HG02870 (cell line): ENCODE measurements at regions not wholly inside any gene's neighbourhood (a gene's known extent, or its start where the extent isn't known, plus 50 kb on each side); places are given as distances from the start of the nearest gene placed in this dataset.

Source experiments
- ATAC-seq: cut with Tn5 transposase; IDR thresholded peaks from one replicate; pipeline ENCODE4 v1.9.1; 2021; ENCODE audit warnings: mild to moderate bottlenecking, moderate library complexity; ENCODE audit not compliant: unreplicated experiment

DNA sequence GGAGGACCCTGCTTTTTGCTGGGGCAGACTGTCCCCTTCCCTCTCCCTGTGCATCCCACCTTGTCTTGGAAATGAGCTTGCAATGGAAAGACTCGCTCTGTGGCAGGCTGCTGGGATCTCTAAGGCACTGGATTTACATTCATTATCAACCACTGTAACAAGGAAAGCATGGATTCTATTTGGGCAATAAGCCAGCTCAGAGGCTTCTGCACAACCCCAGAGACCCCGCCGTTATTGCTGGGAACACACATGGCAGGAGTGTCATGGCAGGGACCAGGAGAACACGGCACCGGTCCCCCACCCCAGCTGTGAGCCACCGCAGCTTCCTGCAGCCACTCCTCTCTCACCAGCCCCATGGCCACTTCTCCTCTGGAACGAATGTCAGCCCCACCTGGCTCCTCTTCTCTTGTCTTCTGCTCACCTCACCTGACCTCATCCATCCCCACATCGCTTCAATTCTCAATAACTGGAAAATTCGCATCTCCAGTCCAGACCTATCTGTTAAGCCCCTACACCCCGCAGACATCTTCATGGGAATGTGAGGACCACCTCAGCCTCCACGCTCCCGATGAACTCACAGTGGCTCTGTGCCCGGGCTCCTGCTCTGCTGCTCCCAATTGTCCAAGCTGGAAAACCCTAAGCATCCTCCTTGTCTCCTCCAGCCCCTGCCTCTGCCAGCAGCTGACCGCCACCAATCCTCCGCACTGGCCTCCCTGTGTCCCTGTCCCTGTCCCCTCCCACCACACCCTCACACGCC, 181.5 kb downstream of the USP12 start:
- no peak for ATAC-seq

DNA sequence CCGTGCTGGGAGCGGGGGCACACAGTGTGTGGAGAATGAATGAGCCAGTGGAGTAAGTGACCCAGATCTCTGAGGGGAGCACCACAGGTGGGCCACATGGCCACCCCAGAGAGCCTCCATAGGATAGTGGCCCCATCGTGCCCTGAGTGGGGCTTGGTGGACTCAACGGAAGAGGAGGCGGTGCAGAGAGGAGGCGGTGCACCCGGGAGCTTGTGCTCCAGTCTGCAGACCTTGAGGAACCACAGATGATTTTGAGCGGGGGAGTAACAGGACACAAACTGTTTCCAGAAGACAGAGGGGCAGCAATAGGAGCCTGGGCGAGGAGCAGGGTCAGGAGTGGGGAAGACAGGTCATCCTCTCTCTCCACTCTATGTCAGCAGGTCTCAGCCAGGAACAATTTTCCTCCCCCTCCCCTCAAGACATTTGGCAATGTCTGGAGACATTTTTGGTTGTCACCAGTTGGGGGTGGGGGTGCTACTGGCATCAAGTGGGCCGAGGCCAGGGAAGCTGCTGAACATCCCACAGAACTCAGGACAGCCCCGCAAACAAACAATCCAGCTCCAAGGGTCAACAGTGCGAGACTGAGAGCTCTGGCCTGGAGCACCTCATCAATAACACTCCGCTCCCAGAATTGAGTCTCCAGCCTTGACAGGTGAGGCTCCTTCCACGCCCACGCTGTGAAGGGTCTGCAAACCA, 182.2 kb downstream of the USP12 start:
- ATAC-seq: no peak

DNA sequence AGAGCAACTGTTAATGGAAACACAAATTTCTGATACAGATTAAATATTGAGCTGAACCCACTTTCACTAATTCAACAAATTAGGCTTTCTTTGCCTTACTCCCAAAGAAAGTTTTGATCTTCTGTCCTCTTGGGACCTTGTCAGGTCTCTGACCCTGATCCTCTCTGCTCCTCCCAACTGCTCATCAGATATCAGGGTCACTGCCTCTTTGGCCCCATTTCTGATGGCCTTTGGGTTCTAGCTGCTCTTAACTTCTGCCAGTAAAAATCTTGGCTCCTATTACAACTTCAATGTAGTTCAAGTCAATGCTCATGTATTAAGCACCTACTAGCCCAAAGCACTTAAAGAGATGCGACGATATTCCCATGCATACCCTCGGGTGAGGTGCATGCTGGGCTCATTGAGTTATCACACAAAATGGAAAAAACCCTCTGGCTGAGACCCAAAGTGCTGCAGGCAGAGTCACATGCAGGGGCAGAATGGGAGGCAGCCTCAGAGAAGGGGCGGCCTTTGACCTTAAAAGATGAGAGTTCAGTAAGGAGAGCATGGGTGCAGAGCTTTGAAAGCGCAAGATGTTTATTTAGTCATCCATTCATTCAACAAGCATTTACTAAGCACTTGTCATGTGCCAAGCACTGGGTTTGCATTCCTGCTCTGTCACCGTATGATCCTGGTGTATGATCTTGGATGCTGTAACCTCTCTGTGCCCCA, 183.4 kb downstream of the USP12 start:
- ATAC-seq: no peak

DNA sequence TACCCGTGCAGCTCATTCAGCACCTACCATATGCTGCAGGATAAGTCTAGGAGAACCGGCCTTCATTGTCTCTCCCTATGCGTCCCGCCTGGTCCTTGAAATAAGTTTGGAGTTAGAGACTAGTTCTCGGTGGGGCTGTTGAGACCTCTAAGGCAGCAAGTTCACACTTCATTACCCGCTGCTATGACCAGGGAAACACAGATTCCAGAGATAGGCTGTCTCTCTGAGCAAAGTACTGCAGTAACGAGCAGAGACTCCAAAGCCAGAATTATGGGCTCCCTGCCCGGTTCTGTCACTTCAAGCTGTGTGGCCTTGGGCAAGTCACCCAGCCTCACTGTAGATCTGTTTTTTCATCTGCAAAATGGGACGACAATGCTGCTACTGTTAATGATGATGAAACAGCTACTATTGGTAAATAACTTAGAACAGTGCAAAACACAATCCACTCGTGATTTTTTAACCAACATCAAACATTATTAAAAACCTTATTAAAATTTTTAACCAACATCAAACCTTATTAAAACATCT, 184.1 kb downstream of the USP12 start:
- no peak for ATAC-seq

DNA sequence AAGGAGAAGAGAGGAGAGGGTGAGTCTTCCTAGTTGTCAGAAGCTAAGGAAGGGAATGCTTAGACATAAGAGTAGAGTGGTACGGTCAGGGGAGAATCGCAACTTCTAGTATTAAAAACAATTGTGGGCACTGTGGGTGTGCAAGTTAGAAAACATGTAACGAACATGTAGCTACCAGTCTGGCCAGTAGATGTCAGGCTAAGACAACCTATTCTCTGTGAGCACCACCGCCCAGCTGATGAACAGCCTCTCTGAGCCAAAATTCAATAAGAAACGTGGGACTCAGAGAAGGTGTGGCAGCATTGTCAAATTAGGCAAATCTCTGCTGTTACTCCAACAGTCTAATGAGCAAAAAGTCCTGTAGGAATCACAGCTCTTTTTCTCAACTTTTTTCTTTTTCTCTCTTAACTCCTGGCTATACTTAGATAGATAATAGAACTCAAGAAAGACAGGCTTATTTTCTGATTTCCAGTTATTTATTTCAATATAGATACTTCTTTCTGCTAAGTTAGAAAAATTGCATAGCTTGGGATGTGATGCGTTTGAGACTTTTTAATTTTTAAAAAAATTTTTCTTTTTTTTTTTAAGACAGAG, 186.2 kb downstream of the USP12 start:
- peak; percentile 80 for ATAC-seq

DNA sequence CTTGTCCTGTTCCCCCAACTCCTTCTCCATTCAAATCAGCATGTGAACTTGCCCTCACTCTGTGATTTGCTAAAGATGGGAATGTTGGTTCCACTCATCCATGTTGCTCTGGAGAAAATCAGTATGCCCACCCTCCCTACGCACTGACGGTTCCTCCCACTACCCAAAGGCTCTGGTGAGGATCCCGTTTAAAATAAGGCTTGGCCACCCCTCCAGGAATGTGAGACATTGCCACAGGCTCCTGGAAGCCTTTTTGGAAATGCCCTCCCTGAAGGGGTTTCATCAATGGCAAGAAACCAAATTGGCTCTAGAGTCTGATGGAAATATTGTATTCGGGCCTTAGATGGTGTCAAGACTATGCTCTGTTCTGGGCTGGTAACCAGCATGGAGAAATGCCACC, 187.3 kb downstream of the USP12 start:
- ATAC-seq: no peak

DNA sequence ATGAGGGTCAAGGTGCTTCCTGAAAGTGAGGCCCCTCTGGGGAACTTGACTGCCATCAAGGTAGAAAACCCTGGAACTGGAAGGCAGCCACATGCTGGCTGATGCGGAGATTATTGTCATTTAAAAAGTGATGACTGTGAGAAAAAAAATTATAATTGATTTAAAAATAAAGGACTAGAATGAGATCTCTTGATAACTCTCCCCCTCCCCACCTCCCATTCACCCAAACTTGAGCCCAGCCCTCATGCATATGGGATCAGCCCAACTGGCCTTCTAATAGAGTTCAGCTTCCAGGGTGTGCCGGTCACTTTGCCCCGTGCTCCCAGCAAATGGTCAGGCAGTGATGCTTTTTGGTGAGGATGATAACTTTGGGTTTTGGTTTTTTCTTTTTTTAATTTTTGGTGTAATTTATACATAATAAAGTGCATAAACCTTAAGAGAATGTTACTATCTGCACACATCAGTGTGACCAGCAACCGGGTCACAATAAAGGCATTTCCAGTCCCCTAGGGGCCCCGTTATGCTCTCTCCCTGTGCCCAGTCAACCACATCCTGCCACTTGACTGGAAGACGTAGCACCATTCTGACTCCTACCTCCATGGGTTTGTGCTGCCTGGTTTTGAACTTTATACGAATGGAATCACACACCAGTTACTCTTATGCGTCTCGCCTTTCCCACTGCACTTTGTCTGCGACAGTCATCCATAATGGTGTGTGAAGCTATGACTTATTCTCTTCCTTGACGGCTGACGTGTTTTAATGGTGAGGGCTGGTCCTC, 187.9 kb downstream of the USP12 start:
- no peak for ATAC-seq

DNA sequence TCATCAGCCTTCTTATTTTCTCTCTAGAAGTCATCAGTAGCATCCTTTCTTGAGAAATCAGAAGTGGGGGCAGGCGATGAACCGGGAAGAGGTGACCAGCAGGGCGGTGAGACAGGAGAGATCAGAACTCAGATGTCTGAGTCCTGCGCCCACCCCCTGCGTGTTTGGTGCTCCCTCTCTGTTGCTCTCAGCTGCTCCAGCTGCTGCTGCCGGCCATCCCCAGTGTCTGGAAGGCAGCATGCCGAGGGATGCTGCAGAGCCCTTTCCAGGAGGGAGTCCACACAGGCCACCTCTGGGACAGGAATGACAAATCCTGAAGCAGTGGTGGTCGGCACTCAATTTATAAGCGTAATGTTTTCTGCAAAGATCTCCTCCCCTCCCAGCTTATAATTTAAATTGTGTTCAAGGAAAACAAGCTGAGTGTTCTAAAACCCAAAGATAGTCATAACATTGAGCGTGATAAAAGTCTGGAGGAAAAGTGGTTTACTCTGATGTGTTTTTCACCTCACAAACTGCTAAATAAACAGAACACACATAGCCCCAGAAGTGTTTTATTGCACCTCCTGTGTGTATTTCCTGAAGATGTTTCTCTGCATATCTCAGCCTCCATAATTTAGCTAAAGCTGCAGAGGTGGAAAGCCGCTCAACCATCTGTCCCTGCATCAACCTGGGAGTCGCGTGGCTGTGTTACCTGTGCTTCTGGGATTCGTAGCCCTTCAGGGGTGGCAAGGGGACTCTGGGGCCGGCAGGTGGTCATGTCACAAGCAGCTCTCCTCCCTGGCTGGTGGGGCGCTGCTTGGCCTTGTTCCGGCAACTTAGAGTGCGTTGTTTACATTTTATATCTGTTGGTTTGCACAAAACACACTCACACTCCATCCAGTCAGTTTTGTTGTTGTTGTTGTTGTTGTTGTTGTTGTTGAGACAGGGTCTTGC, 191.2 kb downstream of the USP12 start:
- no peak for ATAC-seq

DNA sequence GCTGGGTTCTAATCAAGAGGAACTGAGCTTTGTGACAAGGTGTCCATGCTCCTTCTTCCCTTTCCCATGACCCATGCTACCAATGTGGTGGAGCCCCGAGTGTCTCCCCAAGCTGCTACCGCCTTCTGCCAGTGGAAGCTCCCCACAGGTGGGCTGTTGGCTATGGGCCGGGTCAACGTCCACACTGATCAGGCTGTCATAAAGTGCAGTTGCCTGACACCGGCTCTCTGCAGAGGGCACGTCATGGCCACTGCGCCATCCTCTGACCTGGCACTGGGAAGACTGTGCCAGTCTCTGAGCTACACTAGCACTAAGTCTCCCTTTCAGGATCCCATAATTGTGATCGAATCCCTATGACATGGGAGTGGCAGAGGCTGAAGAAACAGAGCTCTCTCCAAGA, 192.3 kb downstream of the USP12 start:
- ATAC-seq: no peak

DNA sequence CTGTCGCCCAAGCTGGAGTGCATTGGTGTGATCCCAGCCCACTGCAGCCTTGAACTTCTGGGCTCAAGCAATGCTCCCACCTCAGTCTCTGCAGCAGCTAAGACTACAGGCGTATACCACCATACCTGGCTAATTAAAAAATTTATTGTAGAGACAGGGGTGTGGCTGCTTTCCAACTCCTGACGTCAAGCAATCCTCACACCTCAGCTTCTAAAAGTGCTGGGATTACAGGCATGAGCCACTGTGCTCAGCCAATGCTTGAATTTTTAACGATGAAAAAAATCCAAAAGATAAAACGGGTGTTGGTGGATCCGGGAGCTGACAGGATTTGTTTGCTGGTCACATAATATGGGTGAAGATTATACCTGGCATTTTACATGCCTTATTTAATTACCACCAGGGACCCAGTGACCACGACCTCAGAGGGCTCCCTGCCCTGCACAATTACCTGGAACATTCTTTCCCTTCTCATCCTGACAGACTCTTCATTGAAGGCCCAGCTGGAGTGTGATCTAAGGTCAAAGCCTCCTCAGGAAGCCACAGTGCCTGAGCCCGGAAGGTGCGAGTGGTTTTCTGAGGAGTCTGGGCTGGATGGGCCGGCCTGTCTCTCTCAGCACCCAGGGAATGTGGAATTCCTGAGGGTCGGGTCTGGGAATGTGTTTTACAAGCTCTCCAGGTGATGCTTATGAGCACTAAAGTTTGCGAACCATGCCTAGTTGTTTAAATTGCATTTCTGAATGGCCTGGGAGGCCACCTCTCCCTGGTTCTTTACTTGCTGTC, 193.3 kb downstream of the USP12 start:
- ATAC-seq: no peak

DNA sequence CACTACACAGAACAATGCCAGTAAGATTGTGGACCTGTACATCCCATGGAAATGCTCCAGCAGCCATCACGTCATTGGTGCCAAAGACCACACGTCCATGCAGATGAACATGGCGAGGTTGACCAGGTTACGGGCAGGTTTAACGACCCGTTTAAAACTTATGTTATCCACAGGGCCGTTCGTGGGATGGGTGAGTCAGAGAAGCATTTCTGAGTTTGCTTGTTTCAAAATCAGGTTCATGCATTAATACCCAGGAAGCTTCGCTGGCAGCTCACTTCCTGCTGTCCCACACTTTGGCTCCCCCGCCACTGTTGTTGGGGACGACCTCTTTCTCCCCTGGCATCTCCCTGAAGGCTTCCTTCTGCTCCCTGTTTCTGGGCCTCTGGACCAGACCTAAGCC, 194.1 kb downstream of the USP12 start:
- no peak for ATAC-seq

DNA sequence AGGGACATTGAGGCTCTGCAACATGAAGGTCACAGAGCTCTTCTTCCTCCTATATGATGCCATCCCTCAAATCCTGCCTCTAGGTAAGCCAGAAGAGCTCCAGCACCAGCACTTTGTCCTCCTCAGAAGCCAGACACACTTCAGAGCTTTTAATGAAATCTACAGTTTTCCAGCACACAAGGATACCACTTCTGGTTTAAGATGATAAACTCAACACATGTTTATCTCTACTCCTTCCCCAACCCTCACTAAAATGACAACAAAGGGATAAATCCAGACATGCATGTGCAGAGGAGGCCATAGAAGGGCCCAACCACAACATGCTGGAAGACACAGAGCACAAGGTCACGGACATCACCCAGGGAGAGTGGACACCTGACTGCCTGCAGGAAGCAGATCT, 195.3 kb downstream of the USP12 start:
- no peak for ATAC-seq

DNA sequence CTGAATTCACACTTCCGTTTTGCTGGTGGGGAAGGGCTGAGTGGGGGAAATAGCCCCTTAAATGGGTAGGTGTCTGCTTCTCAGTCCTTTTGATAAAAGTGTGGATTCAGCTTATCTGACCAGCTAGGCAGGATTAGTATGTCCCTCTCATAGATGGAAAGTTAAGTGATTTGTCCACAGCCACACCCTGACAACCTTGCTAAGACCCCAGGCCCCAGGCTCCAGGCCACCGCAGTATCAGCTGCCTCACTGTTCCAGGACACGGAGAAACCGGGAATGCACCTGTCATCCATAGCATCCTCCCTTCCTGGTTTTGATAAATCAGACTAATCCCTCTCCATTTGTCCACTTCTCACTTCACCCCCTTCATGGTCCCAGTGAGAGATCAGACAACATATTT, 197.7 kb downstream of the USP12 start:
- ATAC-seq: no peak

DNA sequence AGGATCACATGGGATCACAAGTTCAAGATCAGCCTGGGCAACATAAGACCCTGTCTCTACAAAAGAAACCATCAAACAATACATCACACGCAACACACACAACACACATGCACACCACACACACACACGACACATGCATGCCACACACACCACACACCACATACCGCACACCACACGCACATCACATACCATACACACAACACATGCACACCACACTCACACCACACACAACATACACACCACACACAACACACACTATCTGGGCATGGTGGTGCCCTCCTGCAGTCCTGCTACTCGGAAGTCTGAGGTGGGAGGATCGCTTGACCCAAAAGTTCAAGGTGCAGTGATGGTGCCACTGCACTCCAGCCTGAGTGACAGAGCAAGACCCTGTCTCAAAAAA, 198.3 kb downstream of the USP12 start:
- ATAC-seq: no peak

DNA sequence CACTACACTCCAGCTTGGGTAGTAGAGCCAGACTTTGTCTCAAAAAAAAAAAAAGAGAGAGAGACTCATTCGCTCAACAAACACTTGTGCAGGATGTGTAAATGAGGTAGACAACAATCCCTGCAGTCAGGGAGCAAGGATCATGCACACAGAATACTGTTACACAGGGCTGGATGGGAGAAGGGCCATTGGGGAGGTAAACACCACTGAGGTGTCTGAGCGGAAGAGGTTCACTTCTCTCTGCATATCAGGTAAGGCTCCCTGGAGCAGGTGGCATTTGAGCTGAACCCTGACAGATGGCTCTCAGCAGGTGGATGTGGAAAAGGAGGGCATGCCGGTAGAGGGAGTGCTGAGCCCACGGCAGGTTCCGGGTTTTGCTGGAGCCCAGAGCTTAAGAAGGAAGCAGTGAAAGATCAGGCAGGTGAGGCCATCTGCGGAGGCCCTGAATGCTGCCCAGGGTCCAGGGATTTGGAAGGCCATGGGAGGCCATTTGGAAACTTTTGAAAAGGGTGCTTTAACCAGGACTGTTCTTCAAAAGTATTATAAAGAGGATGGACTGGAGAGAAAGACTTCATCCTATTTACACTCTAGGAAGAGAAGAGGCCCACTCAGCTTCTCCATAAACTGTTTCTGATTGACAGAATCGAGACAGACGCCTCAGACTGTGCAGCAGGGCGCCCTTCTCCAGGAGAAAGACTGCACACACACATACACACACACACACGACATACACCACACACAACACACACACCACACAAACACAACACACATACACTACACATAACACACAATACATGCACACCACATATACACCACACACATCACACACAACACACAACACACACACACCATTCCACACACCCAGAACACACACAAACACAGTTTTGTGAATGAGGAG, 199.4 kb downstream of the USP12 start:
- ATAC-seq: no peak

DNA sequence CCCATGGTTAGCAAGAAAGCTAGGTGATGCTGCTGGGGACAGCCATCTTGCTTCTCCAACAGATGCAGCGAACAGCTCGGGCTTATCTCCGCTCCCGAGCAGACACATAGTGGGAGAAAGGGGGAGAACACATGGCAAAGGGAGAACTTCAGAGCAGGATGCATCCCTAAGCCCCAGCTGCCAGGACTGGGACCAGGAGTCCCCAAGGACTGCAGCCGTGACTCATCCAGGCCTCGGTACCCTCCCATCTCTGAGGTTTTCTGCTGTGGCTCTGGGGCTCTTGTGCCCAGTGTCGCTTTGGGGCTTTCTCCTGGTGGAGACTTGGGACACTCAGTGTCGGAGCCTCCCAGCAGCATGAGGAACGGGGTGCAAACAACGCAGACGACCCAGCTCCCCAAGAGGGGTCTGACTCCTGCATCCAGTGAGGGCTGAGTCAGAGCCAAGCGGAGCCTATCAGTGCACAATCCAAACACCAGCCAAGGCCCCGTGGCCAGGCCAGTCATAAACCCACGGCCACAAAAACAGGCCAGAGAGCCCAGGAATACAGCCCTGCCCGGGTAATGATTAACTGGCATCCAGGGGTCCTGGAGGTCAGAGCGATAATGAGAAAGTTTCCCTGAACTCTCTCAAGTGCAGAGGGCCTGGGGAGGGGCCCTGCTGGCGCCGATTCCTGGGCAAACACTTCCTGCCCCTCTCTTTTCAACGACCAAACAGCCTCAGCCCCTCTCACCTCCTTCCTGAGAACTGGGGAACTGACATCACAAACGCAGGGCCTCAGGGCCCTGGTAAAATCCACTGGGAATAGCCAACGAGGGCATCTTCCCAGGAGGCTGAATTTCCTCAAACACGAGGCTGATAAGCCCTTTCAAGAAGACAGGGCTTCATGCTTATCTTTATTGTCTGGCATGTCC, 202.9 kb downstream of the USP12 start:
- ATAC-seq: no peak
